AG04450 (cell line): ENCODE measurements at regions not wholly inside any gene's neighbourhood (a gene's known extent, or its start where the extent isn't known, plus 50 kb on each side); places are given as distances from the start of the nearest gene placed in this dataset.

Experiments
- CTCF ChIA-PET: fragments of 300-600, 350-600 bp; formaldehyde crosslinking; extraction: SDS; loops from one replicate; lab custom pipeline; 2022; ENCODE audit warnings: antibody characterized with exemption, inconsistent platforms; lab: Charles Lee
- POLR2A ChIA-PET: fragments of 350-600 bp; formaldehyde crosslinking; extraction: SDS; loops from one replicate; lab custom pipeline; 2021; ENCODE audit warnings: antibody characterized with exemption, inconsistent platforms; lab: Yijun Ruan, JAX
- DNase-seq: peaks from one replicate; pipeline ENCODE4 v3.0.0-alpha.2; 2011; ENCODE audit warnings: low read depth, low spot score
- H3K27ac ChIP-seq: one replicate; pipeline ENCODE4 v1.5.1; 2012; ENCODE audit warnings: low read depth, low read length, control low read depth
- H3K27me3 ChIP-seq: one replicate; pipeline ENCODE4 v1.6.0; 2012; ENCODE audit warnings: low read length; ENCODE audit not compliant: control insufficient read depth, insufficient read depth
- H3K4me3 ChIP-seq: 2 replicates; pipeline ENCODE4 v1.5.1; 2011; ENCODE audit warnings: mild to moderate bottlenecking, low read depth, low read length, control low read depth
- H3K9me3 ChIP-seq: 2 replicates; pipeline ENCODE4 v1.5.1; 2012; ENCODE audit warnings: low read length; ENCODE audit not compliant: control insufficient read depth, insufficient read depth
- TF ChIP-seq, protein P1 (sequence below): IDR thresholded peaks from 2 replicates; pipeline ENCODE4 v1.5.1; 2011; ENCODE audit warnings: low read depth, low read length, control low read depth, inconsistent platforms

DNA sequence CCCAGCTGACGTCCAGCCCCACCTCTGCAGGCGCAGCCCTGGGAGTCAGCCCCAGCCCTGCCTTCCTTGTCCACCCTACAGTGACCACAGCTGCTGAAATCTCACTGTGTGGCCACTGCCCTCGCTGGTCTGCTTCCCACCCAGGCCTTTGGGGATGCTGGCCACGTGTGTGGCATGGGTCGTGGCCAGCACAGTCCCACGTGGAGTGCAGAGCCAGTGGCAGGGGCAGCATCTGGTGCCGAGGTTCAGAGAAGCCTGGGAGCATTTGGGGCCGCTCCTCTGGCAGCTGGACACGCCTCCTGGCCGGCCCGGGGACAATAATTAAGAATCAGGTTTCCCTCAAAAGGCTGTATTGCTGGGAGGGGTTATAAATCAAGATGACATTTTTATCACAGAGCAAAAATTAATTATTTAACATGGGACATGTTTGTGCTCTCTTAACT lies 92.1 kb downstream of the HMX1 start:
- Histone ChIP-seq H3K27ac (no peak overlapping the region), H3K27me3 (no peaks in the 10 kb centered on the region), H3K4me3 (no peak overlapping the region), H3K9me3 (peaks cover 78% of the 10 kb centered on the region)
- ChIA-PET POLR2A (no interaction called here), CTCF (no interaction called here)
- no peak for DNase-seq
- TF ChIP-seq, protein P1, sequence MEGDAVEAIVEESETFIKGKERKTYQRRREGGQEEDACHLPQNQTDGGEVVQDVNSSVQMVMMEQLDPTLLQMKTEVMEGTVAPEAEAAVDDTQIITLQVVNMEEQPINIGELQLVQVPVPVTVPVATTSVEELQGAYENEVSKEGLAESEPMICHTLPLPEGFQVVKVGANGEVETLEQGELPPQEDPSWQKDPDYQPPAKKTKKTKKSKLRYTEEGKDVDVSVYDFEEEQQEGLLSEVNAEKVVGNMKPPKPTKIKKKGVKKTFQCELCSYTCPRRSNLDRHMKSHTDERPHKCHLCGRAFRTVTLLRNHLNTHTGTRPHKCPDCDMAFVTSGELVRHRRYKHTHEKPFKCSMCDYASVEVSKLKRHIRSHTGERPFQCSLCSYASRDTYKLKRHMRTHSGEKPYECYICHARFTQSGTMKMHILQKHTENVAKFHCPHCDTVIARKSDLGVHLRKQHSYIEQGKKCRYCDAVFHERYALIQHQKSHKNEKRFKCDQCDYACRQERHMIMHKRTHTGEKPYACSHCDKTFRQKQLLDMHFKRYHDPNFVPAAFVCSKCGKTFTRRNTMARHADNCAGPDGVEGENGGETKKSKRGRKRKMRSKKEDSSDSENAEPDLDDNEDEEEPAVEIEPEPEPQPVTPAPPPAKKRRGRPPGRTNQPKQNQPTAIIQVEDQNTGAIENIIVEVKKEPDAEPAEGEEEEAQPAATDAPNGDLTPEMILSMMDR, result no peak

DNA sequence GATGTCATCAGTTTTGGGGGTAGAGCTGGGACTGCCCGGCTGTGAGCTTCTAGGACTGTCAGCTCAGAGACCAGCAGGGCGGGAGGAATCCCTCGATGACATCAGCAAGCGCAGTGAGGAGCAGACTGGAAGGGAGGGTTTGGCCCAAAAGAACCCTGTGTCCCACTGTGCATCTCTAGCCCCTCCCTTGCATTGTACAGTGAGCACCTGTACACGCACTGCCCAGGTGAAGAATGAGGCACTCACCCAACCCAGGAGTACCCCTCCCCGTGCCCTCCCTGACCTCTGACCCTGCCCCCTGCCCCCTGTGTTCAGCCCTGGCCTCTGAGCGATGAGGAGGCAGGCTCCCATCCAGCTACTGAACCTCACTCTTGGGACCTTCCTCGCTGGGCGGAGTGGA lies 92.9 kb downstream of the HMX1 start:
- Histone ChIP-seq H3K27ac (no peak overlapping the region), H3K4me3 (no peak overlapping the region), H3K27me3 (no peaks in the 10 kb centered on the region), H3K9me3 (peaks cover 75% of the 10 kb centered on the region)
- TF ChIP-seq, protein P1, result no peak
- no peak for DNase-seq
- POLR2A ChIA-PET, result no interaction called here
- CTCF ChIA-PET, result no interaction called here

DNA sequence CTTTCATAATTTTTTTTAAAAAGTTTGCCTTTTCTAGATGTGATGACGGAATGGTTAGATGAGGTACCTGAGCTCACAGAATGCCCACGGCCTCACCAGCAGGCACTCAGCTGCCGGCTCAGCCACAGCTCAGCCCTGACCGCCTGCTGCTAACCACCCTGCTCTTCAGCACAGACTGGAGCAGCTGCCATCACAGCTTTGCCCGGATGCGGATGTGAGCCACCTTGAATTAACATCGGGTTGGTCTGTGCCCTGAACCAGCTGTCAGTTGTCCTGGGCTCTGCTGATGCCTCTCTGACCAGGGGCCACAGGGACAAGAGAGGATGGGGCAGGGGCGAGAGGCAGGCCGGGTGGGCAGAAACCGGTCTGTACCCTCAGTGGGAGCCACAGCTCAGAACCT lies 93.3 kb downstream of the HMX1 start:
- H3K4me3 ChIP-seq, result no peak overlapping the region
- TF ChIP-seq, protein P1, result no peak
- no peaks in the 10 kb centered on the region for H3K27me3 ChIP-seq
- ChIA-PET POLR2A (no interaction called here), CTCF (no interaction called here)
- no peak for DNase-seq
- H3K27ac ChIP-seq, result no peak overlapping the region
- H3K9me3 ChIP-seq, result peaks cover 75% of the 10 kb centered on the region

DNA sequence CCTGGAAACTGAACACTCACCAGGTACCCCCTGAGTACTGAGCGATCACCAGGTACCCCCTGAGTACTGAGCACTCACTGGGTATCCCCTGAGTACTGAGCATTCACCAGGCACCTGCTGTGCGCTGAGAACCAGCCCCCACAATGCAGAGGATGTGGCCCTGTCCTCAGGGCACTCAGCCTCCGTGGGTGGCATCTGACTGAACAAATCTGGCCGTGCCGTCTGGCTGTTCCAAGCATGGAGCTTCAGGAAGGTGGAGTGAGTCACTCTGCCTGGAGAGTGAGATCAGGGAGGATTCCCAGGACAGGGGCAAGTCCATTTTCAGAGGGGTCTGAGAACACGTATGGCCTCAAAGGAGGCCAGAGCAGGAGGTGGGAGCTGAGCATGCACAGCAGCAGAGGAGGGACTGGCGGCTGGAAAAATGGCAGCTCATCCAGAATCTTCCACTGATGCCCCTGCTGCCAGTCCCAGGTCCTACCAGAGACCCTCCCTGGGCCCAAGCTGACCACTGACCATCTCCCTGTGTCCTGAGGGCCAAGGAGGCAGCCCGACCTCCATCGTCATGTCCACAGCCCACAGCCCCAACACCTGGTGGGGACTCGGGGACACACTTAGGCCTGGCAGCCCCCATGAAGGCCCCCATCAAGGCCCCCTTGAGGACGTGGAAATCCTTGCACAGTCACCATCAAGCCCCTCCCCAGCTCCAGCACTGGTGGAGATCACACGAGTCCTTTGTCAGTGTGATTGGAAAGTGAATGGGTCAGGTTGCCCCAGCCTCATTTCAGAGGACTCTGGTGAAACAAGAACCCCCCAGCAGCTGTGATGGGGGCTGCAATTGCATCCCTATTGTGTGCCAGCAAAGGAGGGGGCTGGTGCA lies 94.1 kb downstream of the HMX1 start:
- ChIA-PET POLR2A (no interaction called here), CTCF (no interaction called here)
- TF ChIP-seq, protein P1, result no peak
- Histone ChIP-seq H3K27ac (no peak overlapping the region), H3K4me3 (no peak overlapping the region), H3K27me3 (no peaks in the 10 kb centered on the region), H3K9me3 (peaks cover 73% of the 10 kb centered on the region)
- DNase-seq, result no peak

DNA sequence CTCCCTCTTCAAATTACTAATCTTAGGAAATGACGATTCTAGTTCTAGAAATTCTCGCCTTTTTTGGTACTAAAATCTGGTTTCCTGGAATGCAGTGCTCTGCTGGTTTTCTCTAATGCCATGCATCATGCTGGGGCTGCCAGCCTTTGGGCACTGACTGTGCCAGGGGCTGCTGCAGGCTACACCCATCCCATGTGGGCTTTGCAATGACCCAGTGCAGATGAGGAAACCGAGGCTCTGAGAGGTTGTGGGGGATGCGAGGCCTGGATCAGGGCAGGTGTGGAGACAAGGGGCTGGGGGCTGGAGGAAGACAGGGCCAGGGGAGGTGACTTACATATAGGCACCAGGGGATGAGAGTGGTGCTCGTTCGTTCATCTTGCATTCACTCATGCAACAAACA lies 95.3 kb downstream of the HMX1 start:
- H3K27ac ChIP-seq, result no peak overlapping the region
- no peak overlapping the region for H3K4me3 ChIP-seq
- ChIA-PET CTCF (no interaction called here), POLR2A (no interaction called here)
- DNase-seq, result no peak
- peaks cover 62% of the 10 kb centered on the region for H3K9me3 ChIP-seq
- TF ChIP-seq, protein P1, result no peak
- H3K27me3 ChIP-seq, result no peaks in the 10 kb centered on the region
